GM23338 (cell line): ENCODE measurements at regions not wholly inside any gene's neighbourhood (a gene's known extent, or its start where the extent isn't known, plus 50 kb on each side); places are given as distances from the start of the nearest gene placed in this dataset.

ENCODE experiments used
- ATAC-seq: fragments of 200-7000 bp; cut with Tn5 transposase; 3 replicates; pipeline ENCODE4 v1.9.1; 2020
- DNase-seq: peaks from one replicate; pipeline ENCODE4 v3.0.0-alpha.2; 2015; ENCODE audit warnings: low spot score
- H2AFZ ChIP-seq: fragments of 200-600 bp; sonication (generic); 2 replicates; pipeline ENCODE4 v1.8.0; 2016; ENCODE audit warnings: antibody characterized with exemption, mild to moderate bottlenecking, moderate library complexity
- H3F3A ChIP-seq: fragments of 200-600 bp; sonication (generic); replicated peaks from 2 replicates; pipeline ENCODE4 v1.8.0; 2017; ENCODE audit warnings: antibody characterized with exemption, mixed run types, low read depth
- H3K27ac ChIP-seq: fragments of 200-600 bp; sonication (generic); 2 replicates; pipeline ENCODE4 v1.6.1; 2016; ENCODE audit warnings: low read depth
- H3K27me3 ChIP-seq: fragments of 200-600 bp; sonication (generic); 2 replicates; pipeline ENCODE4 v1.8.0; 2016; ENCODE audit warnings: mild to moderate bottlenecking, mixed run types, moderate library complexity; ENCODE audit not compliant: insufficient read depth
- H3K36me3 ChIP-seq: fragments of 200-600 bp; sonication (generic); 2 replicates; pipeline ENCODE4 v1.8.0; 2016; ENCODE audit warnings: mild to moderate bottlenecking; ENCODE audit not compliant: insufficient read depth
- H3K4me1 ChIP-seq: fragments of 200-600 bp; sonication (generic); 2 replicates; pipeline ENCODE4 v1.8.0; 2016; ENCODE audit warnings: mild to moderate bottlenecking, moderate library complexity; ENCODE audit not compliant: insufficient read depth
- H3K4me2 ChIP-seq: fragments of 200-600 bp; sonication (generic); 2 replicates; pipeline ENCODE4 v1.7.1; 2017; ENCODE audit warnings: mixed run types
- H3K4me3 ChIP-seq: fragments of 200-600 bp; sonication (generic); 2 replicates; pipeline ENCODE4 v1.6.1; 2016; ENCODE audit warnings: mixed run types
- H3K79me2 ChIP-seq: fragments of 200-600 bp; sonication (generic); replicated peaks from 2 replicates; pipeline ENCODE4 v1.8.0; 2017; ENCODE audit warnings: mild to moderate bottlenecking; ENCODE audit not compliant: insufficient read depth
- H3K9me2 ChIP-seq: fragments of 200-600 bp; sonication (generic); 2 replicates; pipeline ENCODE4 v1.8.0; 2017; ENCODE audit not compliant: insufficient read depth
- H4K20me1 ChIP-seq: fragments of 200-600 bp; sonication (generic); replicated peaks from 2 replicates; pipeline ENCODE4 v1.8.0; 2017; ENCODE audit warnings: mild to moderate bottlenecking; ENCODE audit not compliant: insufficient read depth
- H3K27ac Mint-ChIP-seq: 2 replicates; pipeline ENCODE4 v1.8.0; 2020; ENCODE audit warnings: inconsistent platforms, mild to moderate bottlenecking, moderate library complexity, mixed read lengths
- H3K27me3 Mint-ChIP-seq: 3 replicates; pipeline ENCODE4 v1.8.0; 2022; ENCODE audit warnings: low read depth, mild to moderate bottlenecking, moderate library complexity, mixed read lengths, inconsistent platforms; ENCODE audit not compliant: insufficient read depth, poor library complexity
- H3K36me3 Mint-ChIP-seq: 3 replicates; pipeline ENCODE4 v1.8.0; 2021; ENCODE audit warnings: low read depth, mild to moderate bottlenecking, inconsistent platforms, moderate library complexity, mixed read lengths
- H3K4me1 Mint-ChIP-seq: 3 replicates; pipeline ENCODE4 v1.8.0; 2020; ENCODE audit warnings: mild to moderate bottlenecking, inconsistent platforms, mixed read lengths
- H3K4me3 Mint-ChIP-seq: 3 replicates; pipeline ENCODE4 v1.8.0; 2021; ENCODE audit warnings: moderate library complexity, mild to moderate bottlenecking, inconsistent platforms, mixed read lengths
- H3K9me3 Mint-ChIP-seq: 3 replicates; pipeline ENCODE4 v1.8.0; 2020; ENCODE audit warnings: moderate library complexity, mild to moderate bottlenecking, inconsistent platforms, mixed read lengths
- CREB1 ChIP-seq: fragments of 250-450 bp; sonication (Bioruptor Pico); IDR thresholded peaks from 2 replicates; pipeline ENCODE4 v1.5.0; 2020; ENCODE audit warnings: low read depth, mild to moderate bottlenecking, moderate library complexity
- ETS1 ChIP-seq: IDR thresholded peaks from 2 replicates; pipeline ENCODE4 v1.6.1; 2016; ENCODE audit warnings: antibody characterized with exemption
- EZH2 ChIP-seq: fragments of 200-600 bp; sonication (generic); IDR thresholded peaks from one replicate; pipeline ENCODE4 v1.8.0; 2017; ENCODE audit warnings: antibody characterized with exemption, mild to moderate bottlenecking, low read depth; ENCODE audit not compliant: unreplicated experiment
- EZH2phosphoT487 ChIP-seq: fragments of 200-600 bp; sonication (generic); IDR thresholded peaks from one replicate; pipeline ENCODE4 v1.8.1; 2018; ENCODE audit warnings: antibody characterized with exemption; ENCODE audit not compliant: unreplicated experiment
- JUNB ChIP-seq: IDR thresholded peaks from one replicate; pipeline ENCODE4 v1.6.1; 2016; ENCODE audit warnings: antibody characterized with exemption; ENCODE audit not compliant: unreplicated experiment
- NANOG ChIP-seq: IDR thresholded peaks from 2 replicates; pipeline ENCODE4 v1.6.1; 2016; ENCODE audit warnings: antibody characterized with exemption, borderline replicate concordance
- POLR2AphosphoS5 ChIP-seq: IDR thresholded peaks from 2 replicates; pipeline ENCODE4 v1.6.1; 2016; ENCODE audit warnings: antibody characterized with exemption, low read depth
- STAT1 ChIP-seq: IDR thresholded peaks from one replicate; pipeline ENCODE4 v1.6.1; 2016; ENCODE audit warnings: antibody characterized with exemption; ENCODE audit not compliant: unreplicated experiment
- ZNF114 ChIP-seq: fragments of 250-450 bp; sonication (Bioruptor Pico); IDR thresholded peaks from 2 replicates; pipeline ENCODE4 v1.5.0; 2020; ENCODE audit warnings: mild to moderate bottlenecking, moderate library complexity
- ZNF331 ChIP-seq: fragments of 250-450 bp; sonication (Bioruptor Pico); IDR thresholded peaks from 2 replicates; pipeline ENCODE4 v1.5.0; 2020; ENCODE audit warnings: low read depth, mild to moderate bottlenecking, moderate library complexity
- ZNF462 ChIP-seq: fragments of 250-450 bp; sonication (Bioruptor Pico); IDR thresholded peaks from 2 replicates; pipeline ENCODE4 v1.5.0; 2020; ENCODE audit warnings: mild to moderate bottlenecking, moderate library complexity
- TF ChIP-seq, protein P1 (sequence below), 2 experiments: fragments of 200-600 bp in 1 of 2; sonication (generic) in 1 of 2; conservative IDR thresholded peaks; 2 replicates each; pipeline versions ENCODE4 v1.5.1 to v1.6.1; 2016 to 2017; ENCODE audit warnings: antibody characterized with exemption in 2 of 2, low read depth in 2 of 2, mild to moderate bottlenecking in 2 of 2, moderate library complexity in 1 of 2
- TF ChIP-seq, protein P2 (sequence below): IDR thresholded peaks from one replicate; pipeline ENCODE4 v1.6.1; 2018; ENCODE audit warnings: antibody characterized with exemption; ENCODE audit not compliant: unreplicated experiment

DNA sequence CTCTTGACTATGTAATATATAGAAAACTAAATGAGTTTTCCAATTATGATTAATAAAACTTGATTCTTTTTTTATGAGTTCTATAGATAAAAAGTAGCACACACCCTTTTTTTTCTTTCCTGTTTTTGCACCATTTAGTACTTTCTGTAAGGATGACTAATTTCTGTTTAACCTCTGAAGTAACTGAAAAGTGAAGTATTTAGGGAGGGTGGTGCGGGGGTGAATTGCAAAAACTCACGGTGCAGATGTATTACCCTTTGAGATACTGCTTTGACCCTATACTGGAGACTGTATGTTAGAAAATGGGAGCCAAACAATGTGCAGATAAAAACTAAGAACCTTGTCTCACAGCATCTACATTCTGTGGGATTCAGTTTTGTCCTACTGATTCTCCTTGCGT lies 471.6 kb downstream of the DTHD1 start:
- no peaks in the 10 kb centered on the region for H3K36me3 ChIP-seq
- no peaks in the 10 kb centered on the region for H3F3A ChIP-seq
- ATAC-seq (no peak), DNase-seq (no peak)
- peaks cover under 1% of the 10 kb centered on the region for H3K27me3 Mint-ChIP-seq
- no peaks in the 10 kb centered on the region for H3K9me2 ChIP-seq
- peaks cover 9% of the 10 kb centered on the region for H3K4me1 Mint-ChIP-seq
- H4K20me1 ChIP-seq, result no peaks in the 10 kb centered on the region
- no peak overlapping the region for H3K4me2 ChIP-seq
- H3K4me3 Mint-ChIP-seq, result no peak overlapping the region
- no peaks in the 10 kb centered on the region for H3K36me3 Mint-ChIP-seq
- no peaks in the 10 kb centered on the region for H3K9me3 Mint-ChIP-seq
- TF ChIP-seq, protein P1, sequence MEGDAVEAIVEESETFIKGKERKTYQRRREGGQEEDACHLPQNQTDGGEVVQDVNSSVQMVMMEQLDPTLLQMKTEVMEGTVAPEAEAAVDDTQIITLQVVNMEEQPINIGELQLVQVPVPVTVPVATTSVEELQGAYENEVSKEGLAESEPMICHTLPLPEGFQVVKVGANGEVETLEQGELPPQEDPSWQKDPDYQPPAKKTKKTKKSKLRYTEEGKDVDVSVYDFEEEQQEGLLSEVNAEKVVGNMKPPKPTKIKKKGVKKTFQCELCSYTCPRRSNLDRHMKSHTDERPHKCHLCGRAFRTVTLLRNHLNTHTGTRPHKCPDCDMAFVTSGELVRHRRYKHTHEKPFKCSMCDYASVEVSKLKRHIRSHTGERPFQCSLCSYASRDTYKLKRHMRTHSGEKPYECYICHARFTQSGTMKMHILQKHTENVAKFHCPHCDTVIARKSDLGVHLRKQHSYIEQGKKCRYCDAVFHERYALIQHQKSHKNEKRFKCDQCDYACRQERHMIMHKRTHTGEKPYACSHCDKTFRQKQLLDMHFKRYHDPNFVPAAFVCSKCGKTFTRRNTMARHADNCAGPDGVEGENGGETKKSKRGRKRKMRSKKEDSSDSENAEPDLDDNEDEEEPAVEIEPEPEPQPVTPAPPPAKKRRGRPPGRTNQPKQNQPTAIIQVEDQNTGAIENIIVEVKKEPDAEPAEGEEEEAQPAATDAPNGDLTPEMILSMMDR (conservative IDR thresholded peaks at IDR 0.05; ENCODE audit: low read depth in 2 of 2), result no peak
- TF ChIP-seq, protein P2, sequence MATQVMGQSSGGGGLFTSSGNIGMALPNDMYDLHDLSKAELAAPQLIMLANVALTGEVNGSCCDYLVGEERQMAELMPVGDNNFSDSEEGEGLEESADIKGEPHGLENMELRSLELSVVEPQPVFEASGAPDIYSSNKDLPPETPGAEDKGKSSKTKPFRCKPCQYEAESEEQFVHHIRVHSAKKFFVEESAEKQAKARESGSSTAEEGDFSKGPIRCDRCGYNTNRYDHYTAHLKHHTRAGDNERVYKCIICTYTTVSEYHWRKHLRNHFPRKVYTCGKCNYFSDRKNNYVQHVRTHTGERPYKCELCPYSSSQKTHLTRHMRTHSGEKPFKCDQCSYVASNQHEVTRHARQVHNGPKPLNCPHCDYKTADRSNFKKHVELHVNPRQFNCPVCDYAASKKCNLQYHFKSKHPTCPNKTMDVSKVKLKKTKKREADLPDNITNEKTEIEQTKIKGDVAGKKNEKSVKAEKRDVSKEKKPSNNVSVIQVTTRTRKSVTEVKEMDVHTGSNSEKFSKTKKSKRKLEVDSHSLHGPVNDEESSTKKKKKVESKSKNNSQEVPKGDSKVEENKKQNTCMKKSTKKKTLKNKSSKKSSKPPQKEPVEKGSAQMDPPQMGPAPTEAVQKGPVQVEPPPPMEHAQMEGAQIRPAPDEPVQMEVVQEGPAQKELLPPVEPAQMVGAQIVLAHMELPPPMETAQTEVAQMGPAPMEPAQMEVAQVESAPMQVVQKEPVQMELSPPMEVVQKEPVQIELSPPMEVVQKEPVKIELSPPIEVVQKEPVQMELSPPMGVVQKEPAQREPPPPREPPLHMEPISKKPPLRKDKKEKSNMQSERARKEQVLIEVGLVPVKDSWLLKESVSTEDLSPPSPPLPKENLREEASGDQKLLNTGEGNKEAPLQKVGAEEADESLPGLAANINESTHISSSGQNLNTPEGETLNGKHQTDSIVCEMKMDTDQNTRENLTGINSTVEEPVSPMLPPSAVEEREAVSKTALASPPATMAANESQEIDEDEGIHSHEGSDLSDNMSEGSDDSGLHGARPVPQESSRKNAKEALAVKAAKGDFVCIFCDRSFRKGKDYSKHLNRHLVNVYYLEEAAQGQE, result no peak
- no peak for TF ChIP-seq EZH2phosphoT487
- no peak for TF ChIP-seq CREB1 (CRISPR knock-in tag)
- TF ChIP-seq POLR2AphosphoS5, result no peak
- TF ChIP-seq STAT1, result no peak
- TF ChIP-seq ZNF331 (CRISPR knock-in tag), result no peak
- TF ChIP-seq ZNF114 (CRISPR knock-in tag), result no peak
- TF ChIP-seq ZNF462 (CRISPR knock-in tag), result no peak
- no peak for TF ChIP-seq ETS1
- no peak for TF ChIP-seq NANOG
- no peak for TF ChIP-seq EZH2
- no peak for TF ChIP-seq JUNB
- H3K79me2 ChIP-seq, result no peaks in the 10 kb centered on the region
- no peak overlapping the region for H2AFZ ChIP-seq
- H3K4me1 ChIP-seq, result peaks cover 17% of the 10 kb centered on the region
- H3K27ac Mint-ChIP-seq, result no peak overlapping the region
- H3K27me3 ChIP-seq, result no peaks in the 10 kb centered on the region
- no peak overlapping the region for H3K27ac ChIP-seq
- no peak overlapping the region for H3K4me3 ChIP-seq
